ENCODE measurements at regions not wholly inside any gene's neighbourhood (a gene's known extent, or its start where the extent isn't known, plus 50 kb on each side); places are given as distances from the start of the nearest gene placed in this dataset.
"Not testable (repeated sequence)": the region's sequence is repeated elsewhere in the genome, so short reads cannot be mapped to it uniquely, and the experiment has no call there.

DNA sequence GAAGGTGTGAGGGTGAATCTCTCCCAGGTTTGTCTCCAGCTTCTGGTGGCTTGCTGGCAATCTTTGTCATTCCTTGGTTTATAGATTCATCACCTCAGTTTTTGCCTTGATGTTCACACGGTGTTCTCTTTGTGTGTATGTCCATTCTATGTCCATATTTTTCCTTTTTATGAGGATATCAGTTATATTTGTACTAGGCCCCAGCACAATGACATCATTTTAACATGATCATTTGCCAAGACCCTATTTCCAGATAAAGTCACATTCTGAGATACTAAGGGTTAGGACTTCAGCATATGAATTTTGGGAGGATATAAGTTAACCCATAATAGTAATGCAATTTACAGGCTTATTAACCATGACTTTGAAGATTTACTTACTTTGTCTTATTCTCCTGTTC is 649.0 kb downstream of the CPS1 start:
- TF ChIP-seq EZH2 (IDR thresholded peaks at IDR 0.05; ENCODE audit: low read length, missing control alignments), result no peak
- TF ChIP-seq, protein P1, sequence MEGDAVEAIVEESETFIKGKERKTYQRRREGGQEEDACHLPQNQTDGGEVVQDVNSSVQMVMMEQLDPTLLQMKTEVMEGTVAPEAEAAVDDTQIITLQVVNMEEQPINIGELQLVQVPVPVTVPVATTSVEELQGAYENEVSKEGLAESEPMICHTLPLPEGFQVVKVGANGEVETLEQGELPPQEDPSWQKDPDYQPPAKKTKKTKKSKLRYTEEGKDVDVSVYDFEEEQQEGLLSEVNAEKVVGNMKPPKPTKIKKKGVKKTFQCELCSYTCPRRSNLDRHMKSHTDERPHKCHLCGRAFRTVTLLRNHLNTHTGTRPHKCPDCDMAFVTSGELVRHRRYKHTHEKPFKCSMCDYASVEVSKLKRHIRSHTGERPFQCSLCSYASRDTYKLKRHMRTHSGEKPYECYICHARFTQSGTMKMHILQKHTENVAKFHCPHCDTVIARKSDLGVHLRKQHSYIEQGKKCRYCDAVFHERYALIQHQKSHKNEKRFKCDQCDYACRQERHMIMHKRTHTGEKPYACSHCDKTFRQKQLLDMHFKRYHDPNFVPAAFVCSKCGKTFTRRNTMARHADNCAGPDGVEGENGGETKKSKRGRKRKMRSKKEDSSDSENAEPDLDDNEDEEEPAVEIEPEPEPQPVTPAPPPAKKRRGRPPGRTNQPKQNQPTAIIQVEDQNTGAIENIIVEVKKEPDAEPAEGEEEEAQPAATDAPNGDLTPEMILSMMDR (conservative IDR thresholded peaks at IDR 0.05 in 1 of 2, IDR thresholded peaks at IDR 0.05 in 1 of 2; ENCODE audit: low read depth in 1 of 2, low read length in 2 of 2), result no peak
- H3K4me2 ChIP-seq (ENCODE audit: extremely low read depth, insufficient read depth, low read length), result no peak overlapping the region
- H3K27ac ChIP-seq (ENCODE audit: insufficient read depth, low read length), result no peak overlapping the region
- no peak overlapping the region for H3K9ac ChIP-seq (ENCODE audit: insufficient read depth, low read length)
- H3K36me3 ChIP-seq (ENCODE audit: control insufficient read depth, insufficient read depth, low read length), result no peaks in the 10 kb centered on the region
- H3K4me1 ChIP-seq (ENCODE audit: control insufficient read depth, extremely low read depth, insufficient read depth, low read length), result no peaks in the 10 kb centered on the region
- no peak overlapping the region for H2AFZ ChIP-seq (ENCODE audit: low read length)
- DNase-seq (ENCODE audit: low read depth in 2 of 2), result no peak
- H3K4me3 ChIP-seq (replicated peaks in 1 of 4; ENCODE audit: control extremely low read depth in 1 of 4, insufficient read depth in 1 of 4, low read depth in 3 of 4, low read length in 4 of 4), result no peak overlapping the region
- H3K27me3 ChIP-seq (ENCODE audit: control insufficient read depth, insufficient read depth, low read length), result no peaks in the 10 kb centered on the region
- H3K9me3 ChIP-seq (ENCODE audit: control insufficient read depth, insufficient read depth, low read depth, low read length), result no peaks in the 10 kb centered on the region
- H4K20me1 ChIP-seq (ENCODE audit: control insufficient read depth, extremely low read depth, insufficient read depth, low read length), result no peaks in the 10 kb centered on the region
- H3K79me2 ChIP-seq (ENCODE audit: control insufficient read depth, insufficient read depth, low read length), result no peaks in the 10 kb centered on the region

DNA sequence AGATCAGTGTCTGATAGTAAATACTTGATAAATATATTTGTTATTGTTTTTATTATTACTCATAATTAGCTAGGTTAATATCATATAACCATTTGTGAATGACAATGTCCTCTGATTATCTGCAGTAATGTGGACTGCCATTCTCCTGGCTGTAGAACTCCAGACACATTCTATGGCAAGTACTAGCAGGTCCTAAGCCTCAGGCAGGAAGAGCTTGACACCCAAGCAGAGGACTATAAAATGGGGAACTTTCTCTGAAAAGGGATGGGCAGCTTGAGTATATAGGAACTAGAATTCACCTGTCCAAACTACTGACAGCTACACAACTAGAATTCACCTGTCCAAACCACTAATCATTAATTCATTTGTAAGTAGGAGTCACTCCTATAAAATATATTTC is 649.4 kb downstream of the CPS1 start:
- no peak for DNase-seq (ENCODE audit: low read depth in 2 of 2)
- Histone ChIP-seq H3K27me3 (ENCODE audit: control insufficient read depth, insufficient read depth, low read length) (no peaks in the 10 kb centered on the region), H3K9me3 (ENCODE audit: control insufficient read depth, insufficient read depth, low read depth, low read length) (no peaks in the 10 kb centered on the region), H4K20me1 (ENCODE audit: control insufficient read depth, extremely low read depth, insufficient read depth, low read length) (no peaks in the 10 kb centered on the region), H3K4me3 (replicated peaks in 1 of 4; ENCODE audit: control extremely low read depth in 1 of 4, insufficient read depth in 1 of 4, low read depth in 3 of 4, low read length in 4 of 4) (no peak overlapping the region), H3K4me2 (ENCODE audit: extremely low read depth, insufficient read depth, low read length) (no peak overlapping the region), H3K79me2 (ENCODE audit: control insufficient read depth, insufficient read depth, low read length) (no peaks in the 10 kb centered on the region), H3K27ac (ENCODE audit: insufficient read depth, low read length) (no peak overlapping the region), H3K9ac (ENCODE audit: insufficient read depth, low read length) (no peak overlapping the region), H3K4me1 (ENCODE audit: control insufficient read depth, extremely low read depth, insufficient read depth, low read length) (no peaks in the 10 kb centered on the region), H2AFZ (ENCODE audit: low read length) (no peak overlapping the region), H3K36me3 (ENCODE audit: control insufficient read depth, insufficient read depth, low read length) (no peaks in the 10 kb centered on the region)
- TF ChIP-seq, protein P1 (conservative IDR thresholded peaks at IDR 0.05 in 1 of 2, IDR thresholded peaks at IDR 0.05 in 1 of 2; ENCODE audit: low read depth in 1 of 2, low read length in 2 of 2), result no peak
- TF ChIP-seq EZH2 (IDR thresholded peaks at IDR 0.05; ENCODE audit: low read length, missing control alignments), result no peak

DNA sequence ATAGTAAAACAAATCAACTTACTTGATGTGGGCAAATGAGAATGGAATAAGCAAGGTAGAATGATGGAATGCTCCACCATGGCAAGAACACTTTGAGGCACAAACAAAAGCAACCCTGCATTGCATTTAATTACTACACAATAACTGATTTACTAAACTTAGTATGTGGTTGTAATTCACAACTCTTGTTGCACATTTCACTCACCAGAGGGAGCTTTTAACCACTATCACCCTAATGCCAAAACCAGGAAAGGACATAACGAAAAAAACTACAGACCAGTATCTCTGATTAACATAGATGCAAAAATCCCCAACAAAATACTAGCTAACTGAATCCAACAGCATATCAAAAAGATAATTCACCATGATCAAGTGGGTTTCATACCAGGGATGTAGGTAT is 659.8 kb downstream of the CPS1 start:
- no peak overlapping the region for H3K4me2 ChIP-seq (ENCODE audit: extremely low read depth, insufficient read depth, low read length)
- TF ChIP-seq, protein P1 (conservative IDR thresholded peaks at IDR 0.05 in 1 of 2, IDR thresholded peaks at IDR 0.05 in 1 of 2; ENCODE audit: low read depth in 1 of 2, low read length in 2 of 2), result no peak
- no peak for TF ChIP-seq EZH2 (IDR thresholded peaks at IDR 0.05; ENCODE audit: low read length, missing control alignments)
- H4K20me1 ChIP-seq (ENCODE audit: control insufficient read depth, extremely low read depth, insufficient read depth, low read length), result no peaks in the 10 kb centered on the region
- H3K36me3 ChIP-seq (ENCODE audit: control insufficient read depth, insufficient read depth, low read length), result no peaks in the 10 kb centered on the region
- no peak overlapping the region for H3K9ac ChIP-seq (ENCODE audit: insufficient read depth, low read length)
- no peaks in the 10 kb centered on the region for H3K9me3 ChIP-seq (ENCODE audit: control insufficient read depth, insufficient read depth, low read depth, low read length)
- no peak overlapping the region for H2AFZ ChIP-seq (ENCODE audit: low read length)
- H3K27ac ChIP-seq (ENCODE audit: insufficient read depth, low read length), result no peak overlapping the region
- no peaks in the 10 kb centered on the region for H3K79me2 ChIP-seq (ENCODE audit: control insufficient read depth, insufficient read depth, low read length)
- H3K27me3 ChIP-seq (ENCODE audit: control insufficient read depth, insufficient read depth, low read length), result no peaks in the 10 kb centered on the region
- H3K4me1 ChIP-seq (ENCODE audit: control insufficient read depth, extremely low read depth, insufficient read depth, low read length), result no peaks in the 10 kb centered on the region
- no peak for DNase-seq (ENCODE audit: low read depth in 2 of 2)
- no peak overlapping the region for H3K4me3 ChIP-seq (replicated peaks in 1 of 4; ENCODE audit: control extremely low read depth in 1 of 4, insufficient read depth in 1 of 4, low read depth in 3 of 4, low read length in 4 of 4)

DNA sequence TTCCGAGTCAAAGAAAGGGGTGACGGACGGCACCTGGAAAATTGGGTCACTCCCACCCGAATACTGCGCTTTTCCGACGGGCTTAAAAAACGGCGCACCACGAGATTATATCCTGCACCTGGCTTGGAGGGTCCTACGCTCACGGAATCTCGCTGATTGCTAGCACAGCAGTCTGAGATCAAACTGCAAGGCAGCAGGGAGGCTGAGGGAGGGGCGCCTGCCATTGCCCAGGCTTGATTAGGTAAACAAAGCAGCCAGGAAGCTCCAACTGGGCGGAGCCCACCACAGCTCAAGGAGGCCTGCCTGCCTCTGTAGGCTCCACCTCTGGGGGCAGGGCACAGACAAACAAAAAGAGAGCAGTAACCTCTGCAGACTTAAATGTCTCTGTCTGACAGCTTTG is 663.1 kb downstream of the CPS1 start:
- not testable (repeated sequence) for H3K9me3 ChIP-seq (ENCODE audit: control insufficient read depth, insufficient read depth, low read depth, low read length); H3K27me3 ChIP-seq (ENCODE audit: control insufficient read depth, insufficient read depth, low read length); H2AFZ ChIP-seq (ENCODE audit: low read length); H4K20me1 ChIP-seq (ENCODE audit: control insufficient read depth, extremely low read depth, insufficient read depth, low read length); H3K9ac ChIP-seq (ENCODE audit: insufficient read depth, low read length); DNase-seq (ENCODE audit: low read depth in 2 of 2); H3K79me2 ChIP-seq (ENCODE audit: control insufficient read depth, insufficient read depth, low read length); H3K4me2 ChIP-seq (ENCODE audit: extremely low read depth, insufficient read depth, low read length); H3K36me3 ChIP-seq (ENCODE audit: control insufficient read depth, insufficient read depth, low read length); H3K4me1 ChIP-seq (ENCODE audit: control insufficient read depth, extremely low read depth, insufficient read depth, low read length); H3K27ac ChIP-seq (ENCODE audit: insufficient read depth, low read length); H3K4me3 ChIP-seq (replicated peaks in 1 of 4; ENCODE audit: control extremely low read depth in 1 of 4, insufficient read depth in 1 of 4, low read depth in 3 of 4, low read length in 4 of 4)
